Breast epithelium (tissue), 3 donors: ENCODE measurements at regions not wholly inside any gene's neighbourhood (a gene's known extent, or its start where the extent isn't known, plus 50 kb on each side); places are given as distances from the start of the nearest gene placed in this dataset.

Experiments
- POLR2A ChIP-seq: fragments of 450-650 bp; IDR thresholded peaks from one replicate; pipeline ENCODE4 v1.6.1; 2016; ENCODE audit warnings: antibody characterized with exemption, mild to moderate bottlenecking, moderate library complexity
- POLR2AphosphoS5 ChIP-seq, 3 donors: sonication (generic); formaldehyde crosslinking; IDR thresholded peaks; one replicate each; pipeline ENCODE4 v1.6.1; 2017; ENCODE audit warnings: antibody characterized with exemption in 3 of 3
- TF ChIP-seq, protein P1 (sequence below), 3 donors: fragments of 450-650 bp; IDR thresholded peaks; one replicate each; pipeline ENCODE4 v1.5.1; 2016 to 2017; ENCODE audit warnings: antibody characterized with exemption in 3 of 3, mild to moderate bottlenecking in 3 of 3, moderate library complexity in 3 of 3

DNA sequence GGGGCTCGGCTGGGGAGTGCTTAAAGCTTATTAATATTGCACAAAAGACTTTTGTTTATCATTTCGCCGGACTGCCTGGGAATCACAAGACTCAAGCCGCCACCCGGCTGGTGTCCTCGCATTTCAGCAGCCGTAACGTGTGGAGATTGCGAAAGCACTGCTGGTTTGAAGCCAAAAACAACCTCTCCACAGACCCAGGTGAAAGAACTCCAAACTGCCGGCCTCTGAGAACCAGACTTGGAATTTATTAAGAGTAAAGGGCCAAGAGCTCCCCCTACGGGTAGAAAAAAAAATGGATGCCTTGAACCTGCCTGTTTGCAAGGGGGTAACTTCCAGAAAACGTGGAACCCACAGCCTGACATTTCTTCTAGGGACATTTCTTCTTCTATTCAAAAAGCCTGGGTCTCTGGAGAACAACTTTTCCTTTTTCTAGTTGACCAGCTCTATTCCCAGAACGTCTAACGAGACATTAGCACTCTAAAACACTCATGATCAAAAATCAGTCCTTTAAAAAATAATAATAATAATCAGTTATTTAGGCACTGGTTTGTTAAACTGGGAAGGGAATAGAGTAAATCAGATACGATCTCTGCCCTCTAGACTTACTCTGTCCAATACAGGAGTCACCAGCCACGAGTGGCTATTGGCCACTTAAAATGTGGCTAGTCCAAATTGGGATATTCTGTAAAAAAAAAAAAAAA lies 216.3 kb downstream of the C1D start:
- TF ChIP-seq, protein P1, sequence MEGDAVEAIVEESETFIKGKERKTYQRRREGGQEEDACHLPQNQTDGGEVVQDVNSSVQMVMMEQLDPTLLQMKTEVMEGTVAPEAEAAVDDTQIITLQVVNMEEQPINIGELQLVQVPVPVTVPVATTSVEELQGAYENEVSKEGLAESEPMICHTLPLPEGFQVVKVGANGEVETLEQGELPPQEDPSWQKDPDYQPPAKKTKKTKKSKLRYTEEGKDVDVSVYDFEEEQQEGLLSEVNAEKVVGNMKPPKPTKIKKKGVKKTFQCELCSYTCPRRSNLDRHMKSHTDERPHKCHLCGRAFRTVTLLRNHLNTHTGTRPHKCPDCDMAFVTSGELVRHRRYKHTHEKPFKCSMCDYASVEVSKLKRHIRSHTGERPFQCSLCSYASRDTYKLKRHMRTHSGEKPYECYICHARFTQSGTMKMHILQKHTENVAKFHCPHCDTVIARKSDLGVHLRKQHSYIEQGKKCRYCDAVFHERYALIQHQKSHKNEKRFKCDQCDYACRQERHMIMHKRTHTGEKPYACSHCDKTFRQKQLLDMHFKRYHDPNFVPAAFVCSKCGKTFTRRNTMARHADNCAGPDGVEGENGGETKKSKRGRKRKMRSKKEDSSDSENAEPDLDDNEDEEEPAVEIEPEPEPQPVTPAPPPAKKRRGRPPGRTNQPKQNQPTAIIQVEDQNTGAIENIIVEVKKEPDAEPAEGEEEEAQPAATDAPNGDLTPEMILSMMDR (IDR thresholded peaks at IDR 0.05), result peak; percentile 57 to 76 (median 75)
- TF ChIP-seq POLR2A (no peak), POLR2AphosphoS5 (IDR thresholded peaks at IDR 0.05) (peak; percentile 79 to 81 (median 81))
